HFFc6 (cell line): ENCODE measurements at regions not wholly inside any gene's neighbourhood (a gene's known extent, or its start where the extent isn't known, plus 50 kb on each side); places are given as distances from the start of the nearest gene placed in this dataset.

Source experiments
- DNase-seq: peaks from one replicate; pipeline ENCODE4 v3.0.0-alpha.2; 2018
- H3K27ac Mint-ChIP-seq: 2 replicates; pipeline ENCODE4 v1.8.0; 2020; ENCODE audit warnings: mild to moderate bottlenecking, mixed read lengths
- H3K27me3 Mint-ChIP-seq: 2 replicates; pipeline ENCODE4 v1.8.0; 2021; ENCODE audit warnings: mild to moderate bottlenecking, moderate library complexity, mixed read lengths; ENCODE audit not compliant: insufficient read depth
- H3K36me3 Mint-ChIP-seq: 2 replicates; pipeline ENCODE4 v1.8.0; 2021; ENCODE audit warnings: low read depth, mixed read lengths
- H3K4me1 Mint-ChIP-seq: 2 replicates; pipeline ENCODE4 v1.8.0; 2020; ENCODE audit warnings: low read depth, mixed read lengths
- H3K4me3 Mint-ChIP-seq: 2 replicates; pipeline ENCODE4 v1.8.0; 2020; ENCODE audit warnings: mild to moderate bottlenecking, moderate library complexity, mixed read lengths
- H3K9me3 Mint-ChIP-seq: 2 replicates; pipeline ENCODE4 v1.8.0; 2020; ENCODE audit warnings: mild to moderate bottlenecking, mixed read lengths
- CTCF ChIP-seq: fragments of 200-600 bp; sonication (generic); IDR thresholded peaks from 2 replicates; pipeline ENCODE4 v1.5.0; 2021; ENCODE audit warnings: antibody characterized with exemption, mild to moderate bottlenecking

DNA sequence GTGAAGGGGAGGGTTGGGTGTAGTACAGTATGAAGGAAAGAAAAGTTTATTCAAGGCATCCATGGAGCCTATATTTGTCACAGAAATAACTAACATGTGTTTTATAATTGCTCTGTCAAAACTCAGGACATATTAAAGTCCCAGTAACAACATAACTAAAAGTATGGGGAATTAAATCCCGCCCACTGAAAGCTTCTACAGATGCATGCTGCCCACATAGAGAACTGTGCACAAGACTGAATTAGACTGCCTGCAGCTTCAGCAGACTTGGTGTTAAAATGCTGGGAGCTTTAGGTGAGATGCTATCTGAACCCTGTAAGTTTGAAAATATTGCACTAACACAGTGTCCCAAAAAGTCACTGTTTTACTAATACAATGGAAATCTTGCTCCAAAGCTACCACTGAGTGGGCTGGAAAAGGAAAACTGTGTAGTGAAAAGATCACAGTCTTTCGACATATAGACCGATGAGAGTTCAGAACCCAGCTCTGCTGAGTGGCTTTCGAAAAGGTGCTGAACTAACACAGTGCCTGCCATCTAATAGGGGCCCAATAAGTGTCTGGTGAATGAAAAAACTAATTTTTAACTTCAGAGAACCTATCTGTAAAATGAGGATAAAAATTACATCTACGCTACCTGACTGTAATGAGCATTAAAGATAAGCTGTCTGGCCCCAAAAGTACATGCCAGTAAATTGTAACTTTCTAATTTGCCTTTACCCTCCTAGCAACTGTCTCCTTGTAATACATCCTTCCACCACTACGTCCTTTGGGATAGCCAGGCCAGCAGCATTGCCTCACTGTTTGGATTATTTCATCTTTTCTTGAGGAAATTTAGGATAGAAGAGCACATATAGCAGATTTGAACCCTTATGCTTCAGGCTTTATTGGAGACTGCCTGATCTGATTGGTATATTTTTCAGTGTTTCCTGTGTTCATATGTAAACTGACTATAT lies 237.6 kb downstream of the BCAT1 start:
- H3K27ac Mint-ChIP-seq = no peak overlapping the region
- peaks cover 5% of the 10 kb centered on the region for H3K27me3 Mint-ChIP-seq
- H3K36me3 Mint-ChIP-seq = no peaks in the 10 kb centered on the region
- no peak for DNase-seq
- no peaks in the 10 kb centered on the region for H3K4me1 Mint-ChIP-seq
- no peak for TF ChIP-seq CTCF
- H3K4me3 Mint-ChIP-seq = no peak overlapping the region
- no peaks in the 10 kb centered on the region for H3K9me3 Mint-ChIP-seq

GRCh38 chr12:24709216-24709615 lies 239.7 kb downstream of the BCAT1 start:
- no peak for DNase-seq
- no peaks in the 10 kb centered on the region for H3K9me3 Mint-ChIP-seq
- peaks cover 2% of the 10 kb centered on the region; the same call in 1 of the 2 replicates for H3K27me3 Mint-ChIP-seq
- no peaks in the 10 kb centered on the region for H3K36me3 Mint-ChIP-seq
- H3K4me3 Mint-ChIP-seq = no peak overlapping the region
- no peak overlapping the region for H3K27ac Mint-ChIP-seq
- TF ChIP-seq CTCF = no peak
- H3K4me1 Mint-ChIP-seq = no peaks in the 10 kb centered on the region

DNA sequence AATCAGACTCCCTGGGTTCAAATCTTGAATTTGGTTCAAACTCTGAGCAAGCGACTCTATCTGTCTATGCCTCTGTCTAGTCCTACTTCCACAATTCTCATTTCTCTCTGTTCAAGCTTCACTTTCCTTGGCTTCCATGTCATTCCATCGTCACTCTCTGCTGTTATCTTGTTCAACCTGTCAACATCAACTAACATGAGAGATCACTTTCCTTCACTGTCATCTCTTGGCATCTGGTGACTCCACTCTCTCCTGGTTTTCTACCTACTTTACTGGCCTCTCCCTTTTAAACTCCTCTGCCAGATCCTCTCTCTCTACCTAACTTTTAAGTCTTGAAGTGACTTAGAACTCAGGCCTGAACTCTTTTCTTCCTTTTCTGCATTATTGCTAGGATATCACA lies 240.2 kb downstream of the BCAT1 start:
- Mint-ChIP-seq H3K4me1 (no peaks in the 10 kb centered on the region), H3K36me3 (no peaks in the 10 kb centered on the region), H3K27me3 (peaks cover 5% of the 10 kb centered on the region), H3K4me3 (no peak overlapping the region), H3K27ac (no peak overlapping the region), H3K9me3 (no peaks in the 10 kb centered on the region)
- no peak for TF ChIP-seq CTCF
- DNase-seq = no peak

- Mint-ChIP-seq H3K9me3 (no peaks in the 10 kb centered on the region), H3K4me3 (no peak overlapping the region), H3K36me3 (no peaks in the 10 kb centered on the region), H3K4me1 (no peaks in the 10 kb centered on the region), H3K27me3 (peaks cover 4% of the 10 kb centered on the region), H3K27ac (no peak overlapping the region)
- no peak for TF ChIP-seq CTCF
- no peak for DNase-seq
Measured at GRCh38 chr12:24708043-24708442, 240.9 kb downstream of the BCAT1 start.

DNA sequence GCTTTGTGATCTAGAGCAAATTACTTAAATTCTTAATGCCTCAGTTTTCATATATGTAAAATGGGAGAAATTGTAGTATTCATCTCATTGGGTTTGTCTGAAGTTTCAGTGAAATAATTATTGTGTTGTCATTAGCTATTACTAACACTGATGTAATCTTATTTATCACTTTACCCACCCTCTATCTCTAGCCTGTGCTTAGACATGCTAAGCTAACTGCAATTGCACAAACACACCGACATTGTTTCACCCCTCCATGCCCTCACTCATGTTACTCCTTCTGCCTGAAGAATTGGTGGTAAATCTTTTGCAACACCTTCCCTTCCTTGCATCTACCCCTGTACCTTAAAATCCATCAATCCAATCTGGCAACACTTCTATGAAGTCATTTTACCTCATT lies 241.6 kb downstream of the BCAT1 start:
- no peak for TF ChIP-seq CTCF
- H3K4me1 Mint-ChIP-seq = no peaks in the 10 kb centered on the region
- no peak overlapping the region for H3K4me3 Mint-ChIP-seq
- no peak overlapping the region for H3K27ac Mint-ChIP-seq
- no peaks in the 10 kb centered on the region for H3K9me3 Mint-ChIP-seq
- H3K36me3 Mint-ChIP-seq = no peaks in the 10 kb centered on the region
- peaks cover 5% of the 10 kb centered on the region for H3K27me3 Mint-ChIP-seq
- DNase-seq = no peak
